ENCODE measurements at regions not wholly inside any gene's neighbourhood (a gene's known extent, or its start where the extent isn't known, plus 50 kb on each side); places are given as distances from the start of the nearest gene placed in this dataset.
"Not testable (repeated sequence)": the region's sequence is repeated elsewhere in the genome, so short reads cannot be mapped to it uniquely, and the experiment has no call there.

DNA sequence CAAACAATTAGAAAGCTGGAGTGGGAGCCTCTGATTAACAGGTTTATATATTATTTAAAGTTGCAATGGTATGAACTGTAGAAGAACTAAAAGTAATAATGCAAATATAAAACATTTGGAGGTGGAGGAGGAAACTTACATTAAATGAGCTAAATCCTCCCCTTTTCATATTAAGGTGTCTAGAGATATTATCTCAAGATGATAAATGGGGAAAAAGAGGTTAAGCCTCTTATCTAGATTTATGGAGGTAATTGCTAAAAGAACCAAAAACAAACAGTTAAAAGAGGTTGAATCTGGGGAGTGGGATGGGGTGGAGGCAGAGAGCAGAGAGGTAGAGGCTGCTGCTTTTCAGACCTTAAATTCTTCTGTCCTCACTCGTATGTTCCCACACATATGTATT, 147.8 kb upstream of the SLC24A2 start:
- DNase-seq (ENCODE audit: low spot score) = no peak

DNA sequence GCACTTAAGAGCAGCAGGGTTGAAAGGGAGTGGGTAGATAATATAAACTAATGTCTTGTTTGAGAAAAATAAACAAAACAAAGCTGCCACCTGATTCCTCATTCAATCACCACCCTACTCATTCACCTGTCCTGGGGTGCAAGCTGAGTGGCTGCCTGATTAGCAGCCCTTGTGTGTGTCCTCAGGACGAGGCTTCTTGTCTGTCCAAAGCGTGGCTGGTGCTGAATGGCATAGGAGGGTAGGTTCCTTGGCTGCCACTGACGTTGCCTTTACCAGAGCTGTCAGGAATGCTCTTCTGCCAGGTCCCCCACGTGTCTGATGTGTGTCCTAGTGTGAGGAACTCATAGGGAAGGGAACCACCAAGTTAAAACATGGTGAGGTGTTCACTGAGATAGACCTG, 146.6 kb upstream of the SLC24A2 start:
- no peak for DNase-seq (ENCODE audit: low spot score)

DNA sequence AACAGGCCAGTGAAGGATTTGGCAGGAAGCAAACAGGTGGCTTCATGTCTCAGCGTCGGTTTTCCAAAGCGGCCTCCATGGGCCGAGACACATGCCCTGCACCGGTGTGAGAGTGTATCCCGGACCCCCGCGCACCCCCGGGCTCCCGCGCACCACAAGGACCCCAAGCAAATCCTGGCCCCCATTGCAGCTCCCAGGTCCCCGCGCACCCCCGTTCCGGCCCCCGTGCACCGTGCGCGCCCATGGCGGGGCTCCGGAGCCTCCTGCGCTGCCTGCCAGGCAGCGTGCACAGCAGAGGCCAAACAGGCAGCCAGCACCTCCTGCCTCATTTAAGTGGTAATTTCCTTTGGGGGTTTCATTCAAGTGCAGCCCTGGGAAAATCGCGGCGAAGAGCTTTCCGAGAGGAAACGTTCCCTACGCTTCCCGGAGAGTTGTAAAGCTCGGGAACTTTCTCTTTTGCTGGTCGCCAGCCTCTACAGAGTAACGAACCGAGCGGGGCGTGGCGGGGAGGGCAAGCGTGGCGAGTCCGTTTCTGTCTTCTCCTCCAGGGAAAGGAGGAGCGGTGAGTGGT, 145.5 kb upstream of the SLC24A2 start:
- no peak for DNase-seq (ENCODE audit: low spot score)

DNA sequence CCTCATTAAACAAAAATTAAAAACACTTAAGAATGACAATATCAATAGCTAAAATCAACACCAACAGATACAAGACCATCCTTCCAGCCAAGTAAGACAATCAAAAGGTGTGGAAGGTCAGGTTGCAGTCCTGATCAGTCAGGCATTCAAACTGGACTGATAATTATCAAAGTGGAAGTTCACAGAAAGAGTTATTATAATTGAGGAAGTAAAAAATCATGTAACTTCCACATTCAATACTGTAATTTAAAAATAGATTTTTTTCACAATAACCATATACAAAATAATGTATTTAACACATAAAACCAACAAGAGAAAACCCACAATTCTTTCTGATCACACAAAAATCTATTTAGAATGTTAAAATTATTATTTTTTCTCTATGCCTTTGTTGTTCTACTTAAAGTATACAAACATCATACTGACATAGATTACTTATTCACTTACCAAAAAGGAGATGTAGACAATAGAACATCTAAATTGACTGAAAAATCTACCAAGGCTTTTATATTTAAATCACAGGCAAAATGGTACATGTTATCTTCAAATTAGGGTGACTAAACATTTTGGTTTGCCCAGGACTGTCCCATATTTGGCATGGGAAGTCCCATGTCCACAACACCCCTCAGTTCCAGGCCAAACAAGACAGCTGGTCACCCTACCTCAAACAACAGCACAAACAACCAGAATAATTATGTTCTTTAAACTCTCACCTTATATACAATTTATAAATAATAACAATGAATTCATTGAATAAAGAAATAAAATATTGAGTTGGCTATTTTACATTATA, 142.5 kb upstream of the SLC24A2 start:
- no peak for DNase-seq (ENCODE audit: low spot score)

DNA sequence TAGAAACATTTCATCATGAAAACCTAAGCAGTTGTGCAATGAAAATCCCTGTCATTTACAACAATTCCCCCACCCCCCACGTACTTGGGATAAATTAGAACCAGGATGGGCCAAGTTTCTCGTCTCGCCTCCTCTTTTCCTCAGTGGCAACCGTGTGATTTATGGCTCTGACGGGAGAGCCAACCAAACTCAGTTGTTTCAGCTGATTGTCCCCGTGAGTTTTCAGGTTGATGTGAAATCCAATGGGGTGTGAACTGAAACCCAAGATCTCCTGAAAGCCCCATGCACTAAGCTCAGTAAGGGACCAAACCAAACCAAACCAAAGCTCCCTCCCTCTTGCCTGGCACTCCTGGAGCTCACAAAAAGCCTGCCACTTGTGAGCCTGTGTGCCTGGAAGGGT, 138.7 kb upstream of the SLC24A2 start:
- no peak for DNase-seq (ENCODE audit: low spot score)

DNA sequence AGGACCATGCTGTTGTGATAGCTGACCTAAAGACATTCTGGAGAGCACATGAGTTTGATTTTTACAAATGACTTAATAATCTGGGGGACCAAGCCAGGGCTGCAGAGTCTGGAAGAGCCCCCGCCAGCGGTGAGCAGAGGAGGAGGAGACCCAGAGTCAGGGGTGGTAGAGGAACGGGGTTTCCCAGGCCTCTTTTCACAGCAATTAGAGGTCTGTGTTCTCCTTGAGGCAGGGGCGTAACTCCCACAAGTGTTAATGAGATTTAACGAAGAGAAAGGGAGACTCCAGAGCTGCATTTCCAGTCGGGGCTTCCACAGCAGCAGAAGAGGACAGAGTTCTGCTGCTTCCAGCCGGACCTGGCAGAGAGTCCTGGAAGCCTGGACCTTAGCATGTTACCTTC, 137.9 kb upstream of the SLC24A2 start:
- DNase-seq (ENCODE audit: low spot score) = no peak

DNA sequence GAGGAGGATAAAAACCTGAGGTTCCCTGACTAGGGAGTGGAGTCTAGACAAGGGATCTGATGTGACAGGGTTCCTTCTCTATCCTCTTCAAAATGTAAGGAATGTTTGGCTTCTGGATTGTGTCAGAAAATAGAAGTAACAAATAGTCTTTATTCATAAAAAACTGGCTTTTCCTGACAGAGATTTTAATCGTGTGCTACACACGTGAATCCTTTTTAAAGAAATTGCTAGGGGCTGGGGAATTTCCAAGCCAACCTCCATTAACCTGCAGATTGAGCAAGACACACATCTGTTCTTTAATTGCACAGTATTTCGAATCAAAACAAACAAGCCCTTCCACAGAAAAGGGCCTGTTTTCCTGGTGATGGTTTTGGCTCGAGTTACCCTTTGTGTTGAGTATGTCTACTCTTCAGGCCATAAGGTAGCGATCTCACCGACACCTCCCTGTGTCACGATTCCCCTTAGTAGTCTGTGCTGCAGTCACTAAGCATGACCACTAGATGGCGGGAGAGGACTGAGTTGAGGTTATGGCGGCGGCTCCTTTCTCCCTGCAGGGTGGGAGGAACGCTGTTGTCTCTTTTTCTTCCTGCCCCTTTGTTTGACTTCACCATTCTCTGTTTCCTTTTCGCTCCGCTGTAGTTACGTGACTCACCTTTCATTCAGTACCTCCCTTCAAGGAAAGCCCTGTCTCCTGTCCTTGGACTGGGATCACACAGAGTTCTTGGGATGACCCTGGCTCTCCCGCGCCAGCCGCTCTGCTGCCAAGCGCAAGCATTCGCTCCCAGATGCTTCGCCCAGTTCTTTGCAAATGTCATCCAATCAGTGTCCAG, 137.1 kb upstream of the SLC24A2 start:
- peak; percentile 82 for DNase-seq (ENCODE audit: low spot score)

DNA sequence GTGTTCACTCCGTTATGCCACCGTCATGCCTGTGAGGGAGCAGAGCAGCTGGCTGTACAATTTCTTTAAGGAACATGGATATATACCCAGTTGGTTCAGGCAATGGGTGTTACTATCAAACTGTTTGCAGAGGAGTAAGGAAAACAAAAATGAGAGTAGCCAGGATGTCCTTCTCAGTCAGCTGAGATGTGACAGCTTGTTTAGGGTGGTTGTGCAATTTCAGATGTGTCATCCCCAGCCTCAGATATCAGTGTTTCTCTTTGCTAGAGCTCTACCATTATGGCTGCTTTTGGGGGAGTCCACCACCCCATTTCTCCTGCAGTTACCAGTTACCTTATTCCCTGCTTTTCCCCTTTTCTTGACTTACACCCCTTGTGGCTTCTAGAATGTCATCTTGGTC, 135.2 kb upstream of the SLC24A2 start:
- DNase-seq (ENCODE audit: low spot score) = no peak

DNA sequence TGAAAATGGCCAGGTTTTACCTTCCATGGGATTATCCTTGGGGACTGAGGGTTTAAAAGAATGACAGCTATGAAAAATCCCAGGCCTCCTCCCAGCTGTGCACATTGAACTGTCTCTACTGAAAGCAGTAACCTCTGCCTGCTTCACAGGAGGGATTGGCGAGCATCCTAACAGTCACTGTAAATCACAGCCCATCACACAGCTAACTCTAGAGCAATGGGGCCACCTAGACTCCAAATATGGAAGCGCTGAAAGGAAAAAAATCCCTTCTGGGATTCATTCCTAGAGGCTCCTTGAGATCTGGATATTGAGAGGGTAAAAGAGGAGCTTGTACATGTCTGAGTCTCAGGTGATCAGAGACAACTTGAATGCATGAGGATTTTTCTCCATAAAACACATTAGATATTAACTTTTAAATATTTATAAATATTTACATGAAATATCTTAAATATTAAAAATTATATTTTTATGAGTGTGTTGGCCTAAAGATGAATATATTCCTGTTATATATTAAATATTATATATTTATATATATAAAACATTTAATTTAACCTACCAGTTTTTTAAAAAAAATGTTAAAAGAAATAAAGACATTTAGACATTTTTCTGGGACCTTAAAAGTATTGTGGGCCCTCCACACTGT, 133.8 kb upstream of the SLC24A2 start:
- DNase-seq (ENCODE audit: low spot score) = peak; percentile 32

DNA sequence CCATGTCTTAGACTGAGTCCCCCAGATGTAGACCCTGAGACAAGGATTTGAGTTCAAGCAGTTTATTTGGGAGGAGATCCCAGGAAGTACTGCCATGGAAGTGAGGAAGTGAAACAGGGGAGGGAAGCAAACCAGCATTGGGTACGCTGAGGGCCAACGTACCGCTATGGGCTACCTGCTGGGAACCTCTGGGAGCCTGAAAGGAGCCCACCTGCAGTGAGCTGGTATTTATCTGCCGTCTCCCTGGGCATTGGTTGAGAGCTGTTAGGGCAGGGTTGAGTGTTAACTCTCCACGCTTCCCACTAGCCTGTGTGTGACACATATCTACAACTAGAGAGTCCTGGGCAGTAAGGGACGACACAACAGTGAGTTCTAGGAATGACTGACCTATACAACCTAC, 131.6 kb upstream of the SLC24A2 start:
- DNase-seq (ENCODE audit: low spot score) = no peak

DNA sequence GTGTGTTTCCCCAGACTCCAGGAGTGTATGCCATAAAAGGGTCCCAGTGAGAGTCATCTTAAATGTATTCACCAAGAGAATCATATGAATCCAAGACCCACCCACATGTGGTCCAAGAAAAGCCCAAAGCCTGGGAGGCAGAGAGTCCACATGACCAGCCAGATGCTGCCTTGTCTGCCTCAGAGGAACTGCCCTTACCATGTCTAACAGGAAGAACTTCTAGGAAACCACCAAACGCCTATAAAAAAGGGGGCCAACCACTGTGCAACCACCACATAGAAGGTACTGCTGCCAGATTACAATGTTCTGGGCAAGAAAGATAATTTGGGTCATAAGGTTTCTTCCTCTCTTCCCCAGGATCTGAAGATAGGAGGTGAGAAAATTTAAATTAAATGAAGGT, 129.8 kb upstream of the SLC24A2 start:
- no peak for DNase-seq (ENCODE audit: low spot score)

DNA sequence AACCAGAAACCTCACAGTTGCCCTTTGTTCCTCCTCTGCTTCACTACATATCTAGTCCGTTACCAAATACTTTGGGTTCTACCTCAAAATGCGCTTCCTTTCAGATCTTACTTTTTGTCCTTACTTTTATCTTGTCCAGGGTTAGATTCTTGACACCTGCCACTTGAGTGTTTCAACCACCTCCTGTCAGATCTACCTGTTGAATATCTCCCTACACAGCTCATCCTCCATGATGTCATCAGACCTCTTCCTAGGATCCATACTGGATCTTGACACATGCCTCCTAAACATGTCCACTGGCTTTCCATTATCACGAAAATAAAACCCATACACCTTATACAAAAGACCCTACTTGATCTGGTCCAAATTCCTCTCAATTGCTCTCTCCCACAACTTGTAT, 125.2 kb upstream of the SLC24A2 start:
- no peak for DNase-seq (ENCODE audit: low spot score)

DNA sequence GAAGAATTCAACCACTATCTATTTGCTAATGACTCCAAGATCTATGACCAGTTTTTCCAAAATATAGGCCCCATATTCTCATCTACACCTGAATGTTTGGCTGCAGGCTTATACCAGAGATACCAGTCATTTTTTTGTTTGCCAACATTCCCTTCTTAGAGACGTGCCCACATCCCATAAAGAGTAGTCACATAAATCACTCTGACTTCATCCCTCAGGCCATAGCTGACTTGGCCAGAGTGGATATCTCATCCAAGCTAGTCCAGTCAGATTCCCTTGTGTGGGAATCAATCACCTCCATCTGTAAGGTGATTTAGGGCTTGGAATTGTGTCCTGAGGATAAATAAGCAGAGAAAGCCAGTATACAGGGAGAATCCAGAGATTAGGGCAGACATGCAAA, 124.3 kb upstream of the SLC24A2 start:
- DNase-seq (ENCODE audit: low spot score) = no peak

DNA sequence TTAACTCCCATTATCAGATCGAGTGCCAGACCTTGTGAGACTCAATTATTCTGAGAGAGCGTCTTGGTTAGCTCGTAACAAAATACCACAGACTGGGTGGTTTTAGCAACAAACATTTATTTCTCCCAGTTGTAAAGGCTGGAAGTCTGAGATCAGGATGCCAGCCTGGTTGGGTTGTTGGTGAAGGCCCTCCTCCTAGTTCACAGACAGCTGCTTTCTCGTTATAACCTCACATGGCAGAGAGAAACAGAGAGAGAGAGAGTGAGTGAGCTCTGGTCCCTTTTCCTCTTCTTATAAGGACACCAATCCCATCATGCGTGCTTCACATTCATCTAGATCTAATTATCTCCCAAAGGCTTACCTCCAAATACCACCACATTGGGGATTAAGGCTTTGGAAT, 114.2 kb upstream of the SLC24A2 start:
- DNase-seq (ENCODE audit: low spot score) = no peak

DNA sequence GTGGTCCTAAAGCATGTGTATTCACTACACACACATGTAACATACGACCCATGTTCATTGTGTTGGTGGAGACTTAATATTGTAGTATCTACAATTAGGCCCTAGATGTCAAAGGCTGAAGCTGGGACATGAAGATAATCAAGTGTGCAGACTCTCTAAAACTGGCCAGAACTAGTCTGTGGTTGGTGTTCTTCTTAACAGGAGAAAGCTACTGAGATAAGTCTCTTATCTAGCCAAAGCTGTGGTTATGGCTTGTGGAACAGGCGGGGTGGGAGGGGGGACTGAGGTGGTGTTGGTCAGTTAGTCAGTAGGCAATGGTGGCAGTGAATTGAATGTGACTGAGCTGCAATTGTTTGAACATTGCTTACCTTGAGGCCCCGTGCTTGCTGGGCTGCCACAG, 112.7 kb upstream of the SLC24A2 start:
- no peak for DNase-seq (ENCODE audit: low spot score)

DNA sequence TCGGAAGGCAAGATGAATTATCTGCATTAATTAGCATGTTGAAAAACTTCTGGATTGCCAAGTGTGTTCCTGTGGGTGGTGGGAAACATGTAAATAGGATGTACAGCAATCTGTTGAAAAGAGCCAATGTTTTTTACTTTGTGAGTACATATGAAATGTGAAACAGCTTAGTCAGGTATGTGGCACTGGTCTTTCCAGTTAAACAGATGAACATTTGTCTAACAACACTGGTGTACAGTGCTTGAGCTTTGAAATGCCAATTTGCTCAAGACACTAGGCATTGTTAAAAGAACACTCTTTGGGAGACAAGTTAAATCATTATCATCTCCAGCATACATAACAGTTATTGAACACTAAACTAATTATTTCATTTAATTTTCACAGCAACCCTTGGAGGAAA, 107.3 kb upstream of the SLC24A2 start:
- no peak for DNase-seq (ENCODE audit: low spot score)

DNA sequence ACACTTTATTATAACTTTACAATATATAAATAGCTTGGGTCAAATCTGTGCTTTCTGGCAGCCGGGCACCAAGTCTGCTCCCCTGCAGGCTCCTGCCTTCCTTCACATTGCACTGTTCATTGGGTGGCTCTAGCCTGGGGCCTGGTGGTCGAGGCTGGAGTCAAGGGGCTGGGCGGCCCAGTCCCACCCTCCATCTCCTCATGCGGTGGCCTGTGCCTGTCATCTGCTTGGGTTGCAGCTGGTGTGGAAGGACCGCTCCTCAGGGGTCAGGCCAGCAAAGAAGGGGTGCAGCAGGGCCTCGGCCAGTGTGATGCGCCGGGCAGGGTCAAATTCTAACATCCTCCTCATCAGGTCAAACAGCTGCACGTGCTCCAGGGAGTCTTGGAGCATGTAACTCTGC, 106.7 kb upstream of the SLC24A2 start:
- not testable (repeated sequence) for DNase-seq (ENCODE audit: low spot score)

DNA sequence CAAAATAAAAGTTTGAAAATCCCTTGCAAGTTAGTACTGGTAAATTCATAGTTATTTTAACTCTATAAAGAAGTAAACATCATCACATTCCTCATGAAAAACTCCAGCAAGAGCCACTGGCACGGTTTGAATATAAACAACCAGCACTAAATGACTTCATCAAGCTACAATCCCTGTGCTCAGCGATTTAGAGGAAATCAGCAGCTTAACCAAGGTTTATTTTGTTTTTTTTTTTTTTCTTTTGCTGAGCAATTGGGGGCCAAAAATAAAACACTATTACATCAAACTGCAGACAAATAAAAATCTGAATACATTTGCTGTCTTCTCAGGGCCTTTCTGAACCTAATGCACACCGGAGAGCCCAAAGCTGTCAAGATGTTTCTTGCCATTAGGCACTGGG, 106.2 kb upstream of the SLC24A2 start:
- DNase-seq (ENCODE audit: low spot score) = no peak

DNA sequence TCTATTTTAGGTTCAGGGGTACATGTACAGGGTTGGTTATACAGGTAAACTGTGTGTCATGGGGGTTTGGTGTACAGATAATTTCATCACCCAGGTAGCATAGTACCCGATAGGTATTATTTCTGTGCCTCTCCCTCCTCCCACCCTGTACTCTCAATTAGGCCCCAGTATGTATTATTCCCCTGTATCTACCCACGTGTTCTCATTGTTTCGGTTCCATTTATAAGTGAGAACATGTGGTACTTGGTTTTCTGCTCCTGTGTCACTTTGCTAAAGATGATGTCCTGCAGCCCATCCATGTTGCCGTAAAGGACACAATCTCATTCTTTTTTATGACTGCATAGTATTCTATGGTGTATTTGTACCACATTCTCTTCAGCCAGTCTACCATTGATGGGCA, 96.8 kb upstream of the SLC24A2 start:
- no peak for DNase-seq (ENCODE audit: low spot score)

DNA sequence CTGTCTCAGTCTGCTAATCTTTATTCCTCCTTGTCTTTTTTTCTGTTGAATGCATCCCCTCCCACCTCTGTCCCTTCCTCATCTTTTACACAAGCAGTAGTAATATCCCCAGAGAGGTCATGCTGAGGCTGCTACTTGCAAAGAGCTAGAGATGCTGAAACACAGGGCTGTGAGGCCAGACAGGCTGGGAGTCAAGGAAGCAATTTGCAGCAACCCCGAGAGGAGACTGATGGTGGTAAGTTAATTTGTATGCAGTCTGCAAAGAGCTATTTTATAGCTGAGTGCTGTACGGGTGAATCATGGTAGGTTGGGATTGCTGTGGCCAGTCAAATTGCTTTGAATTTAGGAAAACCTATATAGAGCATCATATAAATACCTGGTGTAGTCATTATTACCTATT, 90.2 kb upstream of the SLC24A2 start:
- no peak for DNase-seq (ENCODE audit: low spot score)

DNA sequence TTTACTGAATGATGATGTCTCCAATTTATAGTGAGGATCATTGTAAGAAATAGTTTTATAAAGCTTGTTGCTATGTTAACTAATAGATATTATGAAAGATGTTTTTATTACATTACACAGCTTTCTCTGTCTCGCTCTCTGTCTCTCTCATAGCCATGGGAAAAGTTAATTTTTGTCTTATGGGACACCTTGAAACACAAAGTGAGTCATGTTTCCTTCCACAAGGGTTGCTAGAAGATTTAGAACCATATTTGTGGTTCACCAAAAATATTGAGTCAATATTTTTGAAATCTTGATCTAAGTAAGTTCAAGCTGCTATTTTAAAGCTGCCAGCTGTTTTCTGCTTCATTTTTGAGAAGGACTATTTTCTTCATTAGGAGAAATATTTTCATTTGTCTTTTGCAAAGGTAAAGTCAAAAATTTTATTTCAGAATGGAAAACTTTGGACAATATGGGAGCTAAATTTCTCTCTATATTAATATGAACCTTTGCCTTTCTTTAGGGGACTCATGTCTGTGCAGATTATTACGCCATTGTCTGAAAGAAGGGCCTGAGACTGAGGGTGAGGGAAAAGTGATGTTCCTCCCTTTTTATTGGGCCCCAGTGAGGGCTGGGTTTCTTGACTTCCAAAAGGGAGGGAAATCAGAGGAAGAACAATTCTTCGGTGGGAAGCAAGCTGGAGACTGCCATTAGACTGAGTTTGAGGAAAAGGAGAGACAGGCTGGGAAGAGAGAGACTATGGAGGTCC, 87.9 kb upstream of the SLC24A2 start:
- DNase-seq (ENCODE audit: low spot score) = no peak

DNA sequence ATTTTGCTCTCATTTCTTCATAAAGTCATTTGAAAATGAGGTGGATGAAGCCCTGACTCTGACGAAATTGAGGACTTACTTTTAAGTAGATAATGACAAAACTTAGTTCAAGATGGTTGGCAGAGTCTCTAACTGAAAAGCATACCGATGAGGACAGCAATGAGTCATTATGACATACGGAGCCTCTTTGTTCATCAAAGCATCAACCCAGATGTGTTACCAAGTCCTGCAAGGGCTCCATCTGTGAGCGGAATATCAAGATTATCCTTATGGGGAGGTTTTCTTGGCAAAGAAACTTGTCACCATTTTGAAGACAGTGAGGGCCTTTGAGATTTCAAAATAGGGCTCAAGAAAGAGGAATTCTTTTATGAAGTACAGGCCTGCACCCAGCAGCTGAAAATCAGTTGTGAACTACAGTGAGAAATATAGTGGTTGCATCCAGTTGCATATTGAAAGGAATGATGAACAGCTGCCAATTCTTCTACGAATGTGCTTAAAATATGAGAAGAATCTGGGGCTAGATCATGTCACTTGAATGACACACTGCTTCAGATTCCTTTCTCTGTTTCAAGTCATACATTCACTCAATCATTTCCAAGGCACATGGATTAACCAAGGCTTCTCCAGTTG, 86.6 kb upstream of the SLC24A2 start:
- no peak for DNase-seq (ENCODE audit: low spot score)

Measured in LoVo (cell line).